ENCODE measurements at regions not wholly inside any gene's neighbourhood (a gene's known extent, or its start where the extent isn't known, plus 50 kb on each side); places are given as distances from the start of the nearest gene placed in this dataset.

DNA sequence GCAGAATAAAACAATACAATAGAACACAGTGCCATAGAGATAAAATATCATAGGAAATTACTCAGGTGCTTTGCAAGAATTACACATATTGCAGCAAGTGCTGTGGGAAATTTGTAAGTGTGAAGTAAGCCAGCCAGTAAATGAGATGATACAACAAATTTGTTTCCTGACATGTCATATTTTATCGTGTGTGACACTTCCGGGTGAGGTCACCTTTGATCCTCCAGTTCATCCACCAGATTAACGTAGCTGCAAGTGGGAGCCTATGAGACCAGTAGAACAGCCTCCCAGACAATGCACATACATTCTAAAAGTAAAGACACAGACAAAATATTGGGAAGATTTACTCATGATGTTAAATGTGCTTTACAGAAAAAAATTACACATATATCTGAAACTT, 72.2 kb downstream of the PRDM9 start:
- no peaks in the 10 kb centered on the region for H3K4me1 ChIP-seq
- DNase-seq (no peak), ATAC-seq (no peak)
- TF ChIP-seq, protein P1, sequence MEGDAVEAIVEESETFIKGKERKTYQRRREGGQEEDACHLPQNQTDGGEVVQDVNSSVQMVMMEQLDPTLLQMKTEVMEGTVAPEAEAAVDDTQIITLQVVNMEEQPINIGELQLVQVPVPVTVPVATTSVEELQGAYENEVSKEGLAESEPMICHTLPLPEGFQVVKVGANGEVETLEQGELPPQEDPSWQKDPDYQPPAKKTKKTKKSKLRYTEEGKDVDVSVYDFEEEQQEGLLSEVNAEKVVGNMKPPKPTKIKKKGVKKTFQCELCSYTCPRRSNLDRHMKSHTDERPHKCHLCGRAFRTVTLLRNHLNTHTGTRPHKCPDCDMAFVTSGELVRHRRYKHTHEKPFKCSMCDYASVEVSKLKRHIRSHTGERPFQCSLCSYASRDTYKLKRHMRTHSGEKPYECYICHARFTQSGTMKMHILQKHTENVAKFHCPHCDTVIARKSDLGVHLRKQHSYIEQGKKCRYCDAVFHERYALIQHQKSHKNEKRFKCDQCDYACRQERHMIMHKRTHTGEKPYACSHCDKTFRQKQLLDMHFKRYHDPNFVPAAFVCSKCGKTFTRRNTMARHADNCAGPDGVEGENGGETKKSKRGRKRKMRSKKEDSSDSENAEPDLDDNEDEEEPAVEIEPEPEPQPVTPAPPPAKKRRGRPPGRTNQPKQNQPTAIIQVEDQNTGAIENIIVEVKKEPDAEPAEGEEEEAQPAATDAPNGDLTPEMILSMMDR (IDR thresholded peaks at IDR 0.05), result no peak
- H3K27ac ChIP-seq, result no peak overlapping the region
- no peaks in the 10 kb centered on the region for H3K27me3 ChIP-seq (ENCODE audit: insufficient read depth in 3 of 3, low read length in 2 of 3)
- H3K9me3 ChIP-seq, result no peaks in the 10 kb centered on the region
- 55 to 59% (median 55%) methylated on average over 3 of the region's 3 CpGs for WGBS, 3 donors
- no peaks in the 10 kb centered on the region for H3K36me3 ChIP-seq (ENCODE audit: insufficient read depth in 1 of 2, low read depth in 1 of 2)
- intact Hi-C loops (cut with DNase I), result no loop called here
- H3K4me3 ChIP-seq, result no peak overlapping the region

DNA sequence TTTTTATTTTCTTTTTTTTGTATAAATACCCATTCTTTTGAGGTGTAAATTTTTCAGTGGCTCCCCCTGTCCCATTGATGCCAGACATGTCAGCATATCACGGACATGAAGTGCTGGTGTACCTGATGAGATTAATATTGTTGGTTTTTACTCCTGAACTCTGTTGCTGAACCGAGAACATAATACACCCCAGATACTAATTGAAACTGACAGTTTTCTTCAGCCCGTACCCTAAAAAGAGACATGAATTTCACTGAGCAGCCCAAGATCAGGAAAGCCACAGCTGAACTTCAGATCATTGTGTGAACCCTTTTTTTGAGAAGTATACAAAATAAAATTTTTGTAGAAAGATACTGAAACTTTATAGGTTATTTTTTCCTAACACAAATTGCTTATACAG, 75.7 kb downstream of the PRDM9 start:
- H3K4me3 ChIP-seq, result no peak overlapping the region
- TF ChIP-seq, protein P1 (IDR thresholded peaks at IDR 0.05), result no peak
- no peaks in the 10 kb centered on the region for H3K27me3 ChIP-seq (ENCODE audit: insufficient read depth in 3 of 3, low read length in 2 of 3)
- DNase-seq (no peak), ATAC-seq (no peak)
- no peaks in the 10 kb centered on the region for H3K4me1 ChIP-seq
- H3K36me3 ChIP-seq (ENCODE audit: insufficient read depth in 1 of 2, low read depth in 1 of 2), result no peaks in the 10 kb centered on the region
- no peaks in the 10 kb centered on the region for H3K9me3 ChIP-seq
- no peak overlapping the region for H3K27ac ChIP-seq
- intact Hi-C loops (cut with DNase I), result no loop called here
- WGBS, 3 donors, result 72 to 73% (median 73%) methylated on average over 3 of the region's 3 CpGs

DNA sequence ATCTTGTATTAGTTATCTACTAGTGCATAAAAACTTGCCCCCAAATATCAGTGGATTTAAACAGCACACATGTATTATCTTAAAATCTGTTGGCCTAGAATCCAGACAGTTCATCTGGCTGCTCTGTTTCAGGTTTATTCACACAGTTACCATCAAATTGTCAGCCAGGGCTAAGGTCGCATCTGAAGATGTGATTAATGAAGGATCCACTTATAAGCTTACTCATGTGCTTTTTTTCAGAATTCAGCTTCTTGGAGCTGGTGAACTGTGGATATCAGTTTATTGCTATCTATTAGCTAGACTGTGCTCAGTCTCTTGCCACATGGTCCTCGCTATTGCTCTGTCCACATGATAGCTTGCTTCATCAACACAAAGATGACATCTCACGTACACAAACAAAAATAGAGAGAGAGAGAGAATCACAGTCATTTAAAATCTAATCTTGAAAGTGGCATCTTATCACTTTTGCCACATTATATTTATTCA, 81.5 kb downstream of the PRDM9 start:
- 75 to 83% (median 80%) methylated on average over 3 of the region's 3 CpGs for WGBS, 3 donors
- Histone ChIP-seq H3K4me1 (no peaks in the 10 kb centered on the region), H3K27me3 (ENCODE audit: insufficient read depth in 3 of 3, low read length in 2 of 3) (no peaks in the 10 kb centered on the region), H3K27ac (no peak overlapping the region), H3K36me3 (ENCODE audit: insufficient read depth in 1 of 2, low read depth in 1 of 2) (no peaks in the 10 kb centered on the region), H3K4me3 (no peak overlapping the region), H3K9me3 (no peaks in the 10 kb centered on the region)
- ATAC-seq (no peak), DNase-seq (no peak)
- TF ChIP-seq, protein P1 (IDR thresholded peaks at IDR 0.05), result no peak
- intact Hi-C loops (cut with DNase I), result no loop called here

DNA sequence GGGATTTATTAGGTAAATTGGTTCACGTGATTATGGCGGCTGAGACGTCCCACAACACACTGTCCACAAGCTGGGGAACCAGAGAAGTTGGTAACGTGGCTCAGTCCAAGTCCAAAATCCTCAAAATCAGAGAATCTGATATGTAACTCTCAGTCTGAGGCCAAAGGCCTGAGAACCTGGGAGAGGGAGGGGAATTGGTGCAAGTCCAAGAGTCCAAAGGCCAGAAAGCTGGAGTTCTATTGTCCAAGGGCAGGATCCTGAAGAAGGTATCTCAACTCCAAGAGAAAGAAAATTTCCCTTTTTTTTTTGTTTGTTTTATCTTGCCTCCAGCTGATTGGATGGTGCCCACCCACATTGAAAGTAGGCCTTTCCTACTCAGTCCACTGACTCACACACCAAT, 83.8 kb downstream of the PRDM9 start:
- WGBS, 3 donors, result 85 to 88% (median 85%) methylated on average over 4 of the region's 4 CpGs

DNA sequence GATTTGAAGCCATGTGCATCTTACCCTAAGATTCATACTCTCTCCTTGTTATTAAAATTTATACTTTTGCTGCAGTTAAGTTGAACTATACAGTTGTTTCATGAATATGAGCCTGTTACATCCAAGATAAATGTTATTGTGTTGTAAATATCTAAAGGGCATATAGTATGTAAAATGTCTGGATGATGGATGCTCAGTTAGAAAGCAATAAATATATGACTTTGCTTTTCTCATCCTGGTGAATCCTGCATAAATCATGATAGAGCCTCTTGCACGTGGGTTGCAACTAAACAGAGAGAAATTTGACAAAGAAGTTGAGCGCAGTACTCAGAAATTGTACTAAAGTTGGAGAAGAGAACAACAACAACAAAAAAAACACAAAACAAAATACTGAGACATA, 99.5 kb downstream of the PRDM9 start:
- Histone ChIP-seq H3K27me3 (ENCODE audit: insufficient read depth in 3 of 3, low read length in 2 of 3) (peaks cover 0 to 2% (median 0%) of the 10 kb centered on the region in 3 donors), H3K27ac (no peak overlapping the region), H3K4me1 (no peaks in the 10 kb centered on the region), H3K4me3 (no peak overlapping the region), H3K9me3 (no peaks in the 10 kb centered on the region), H3K36me3 (ENCODE audit: insufficient read depth in 1 of 2, low read depth in 1 of 2) (no peaks in the 10 kb centered on the region)
- TF ChIP-seq, protein P1 (IDR thresholded peaks at IDR 0.05), result no peak
- ATAC-seq (no peak), DNase-seq (no peak)
- intact Hi-C loops (cut with DNase I), result no loop called here
- 61 to 73% (median 69%) methylated on average over 2 of the region's 2 CpGs for WGBS, 3 donors

More for the DNA sequence above, 83.8 kb downstream of the PRDM9 start:
- ATAC-seq (no peak), DNase-seq (no peak)
- Histone ChIP-seq H3K36me3 (ENCODE audit: insufficient read depth in 1 of 2, low read depth in 1 of 2) (no peaks in the 10 kb centered on the region), H3K27ac (no peak overlapping the region), H3K4me3 (no peak overlapping the region), H3K4me1 (no peaks in the 10 kb centered on the region), H3K9me3 (no peaks in the 10 kb centered on the region), H3K27me3 (ENCODE audit: insufficient read depth in 3 of 3, low read length in 2 of 3) (no peaks in the 10 kb centered on the region)
- TF ChIP-seq, protein P1 (IDR thresholded peaks at IDR 0.05), result no peak
- intact Hi-C loops (cut with DNase I), result no loop called here
